Activated CD8-positive, alpha-beta memory T cell treated with anti-CD3 and anti-CD28 coated beads, Interleukin-2, amount 50 U/mL, for 1 hour (primary cell): ENCODE measurements at regions not wholly inside any gene's neighbourhood (a gene's known extent, or its start where the extent isn't known, plus 50 kb on each side); places are given as distances from the start of the nearest gene placed in this dataset.
"Not testable (repeated sequence)": the region's sequence is repeated elsewhere in the genome, so short reads cannot be mapped to it uniquely, and the experiment has no call there.

ENCODE experiments used
- DNase-seq: peaks from one replicate; pipeline ENCODE4 v3.0.0-alpha.2; 2020; ENCODE audit errors: extremely low read depth

DNA sequence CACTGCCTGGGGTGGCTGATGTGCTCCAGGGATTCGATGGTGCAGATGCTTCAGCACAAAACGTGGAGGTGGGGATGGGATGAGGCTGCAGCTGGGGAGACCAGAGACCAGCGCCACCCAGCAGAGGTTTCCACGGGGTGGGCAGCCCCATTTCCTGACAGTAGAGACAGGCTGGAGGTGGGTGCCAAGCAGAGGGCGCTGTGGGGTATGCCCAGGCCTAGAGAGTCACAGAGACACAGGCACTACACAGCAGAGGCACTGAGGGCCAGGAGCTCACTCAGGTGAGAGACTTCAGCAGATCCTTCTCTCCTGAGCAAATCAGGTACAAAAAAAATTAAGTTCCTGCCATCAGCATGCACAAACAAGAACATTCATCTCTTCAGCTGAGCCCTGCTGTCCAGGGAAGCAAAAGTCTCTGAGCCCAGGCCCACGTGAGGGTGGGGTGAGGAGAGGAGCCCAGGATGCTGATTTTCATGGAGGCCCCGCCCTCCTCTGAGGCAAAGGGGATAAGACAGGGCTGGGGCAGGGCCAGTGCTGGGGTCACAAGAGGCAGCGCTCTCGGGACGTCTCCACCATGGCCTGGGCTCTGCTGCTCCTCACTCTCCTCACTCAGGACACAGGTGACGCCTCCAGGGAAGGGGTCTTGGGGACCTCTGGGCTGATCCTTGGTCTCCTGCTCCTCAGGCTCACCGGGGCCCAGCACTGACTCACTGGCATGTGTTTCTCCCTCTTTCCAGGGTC lies 53.1 kb downstream of the GGTLC2 start:
- DNase-seq: no peak

DNA sequence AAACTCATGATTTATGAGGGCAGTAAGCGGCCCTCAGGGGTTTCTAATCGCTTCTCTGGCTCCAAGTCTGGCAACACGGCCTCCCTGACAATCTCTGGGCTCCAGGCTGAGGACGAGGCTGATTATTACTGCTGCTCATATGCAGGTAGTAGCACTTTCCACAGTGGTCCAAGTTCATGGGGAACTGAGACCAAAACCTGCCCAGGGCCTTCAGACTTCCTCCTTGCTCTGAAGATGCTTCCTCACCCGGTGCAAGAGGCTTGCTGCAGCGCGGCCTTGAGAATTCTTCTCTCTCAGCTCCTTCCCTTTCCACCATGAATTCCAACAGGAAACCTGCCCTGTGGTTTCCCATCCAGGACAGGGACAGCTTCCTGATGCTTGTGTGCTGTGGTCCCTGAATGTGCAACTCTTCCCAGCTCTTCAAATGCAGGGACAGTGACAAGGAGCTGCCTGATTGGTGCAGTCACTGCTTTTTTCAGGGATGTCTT lies 53.9 kb downstream of the GGTLC2 start:
- DNase-seq: no peak

DNA sequence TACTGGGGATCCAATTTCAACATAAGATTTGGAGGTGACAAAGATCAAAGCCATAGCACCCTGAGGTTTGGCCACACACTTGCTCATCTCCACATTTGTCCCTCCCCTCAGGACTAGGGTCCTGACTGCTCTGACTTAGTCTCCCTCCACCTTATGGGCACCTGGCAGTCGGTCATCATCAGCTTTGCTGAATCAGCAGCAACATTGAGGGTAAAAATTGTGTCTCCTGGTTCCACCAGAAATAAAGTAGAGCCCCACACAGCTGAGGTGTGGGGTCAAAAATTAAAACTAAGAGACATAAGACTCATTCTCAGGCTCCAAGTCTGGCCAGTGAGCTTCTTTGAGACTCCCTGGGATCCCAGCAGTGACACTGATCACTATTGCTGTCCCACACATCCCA lies 56.2 kb downstream of the GGTLC2 start:
- DNase-seq: no peak

DNA sequence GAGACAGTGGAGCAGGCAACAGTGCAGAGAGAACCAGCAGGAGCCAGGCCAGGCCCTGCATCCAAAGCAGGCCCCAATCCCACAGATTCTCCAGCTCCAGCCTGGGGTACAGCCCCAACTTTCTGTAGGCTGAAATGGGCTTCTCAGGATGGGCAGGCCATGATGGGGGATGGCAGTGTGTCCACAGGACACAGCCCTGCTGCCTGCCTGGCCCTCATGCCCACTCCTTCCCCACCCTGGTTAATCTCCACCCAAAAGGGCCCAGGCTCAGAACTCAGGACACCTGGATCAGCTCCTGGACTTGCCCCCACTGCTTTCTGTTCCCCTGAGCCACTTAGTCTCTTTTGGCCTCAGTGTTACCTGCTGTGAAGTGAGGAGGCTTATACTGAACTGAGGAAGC lies 57.1 kb downstream of the GGTLC2 start:
- DNase-seq: not testable (repeated sequence)

DNA sequence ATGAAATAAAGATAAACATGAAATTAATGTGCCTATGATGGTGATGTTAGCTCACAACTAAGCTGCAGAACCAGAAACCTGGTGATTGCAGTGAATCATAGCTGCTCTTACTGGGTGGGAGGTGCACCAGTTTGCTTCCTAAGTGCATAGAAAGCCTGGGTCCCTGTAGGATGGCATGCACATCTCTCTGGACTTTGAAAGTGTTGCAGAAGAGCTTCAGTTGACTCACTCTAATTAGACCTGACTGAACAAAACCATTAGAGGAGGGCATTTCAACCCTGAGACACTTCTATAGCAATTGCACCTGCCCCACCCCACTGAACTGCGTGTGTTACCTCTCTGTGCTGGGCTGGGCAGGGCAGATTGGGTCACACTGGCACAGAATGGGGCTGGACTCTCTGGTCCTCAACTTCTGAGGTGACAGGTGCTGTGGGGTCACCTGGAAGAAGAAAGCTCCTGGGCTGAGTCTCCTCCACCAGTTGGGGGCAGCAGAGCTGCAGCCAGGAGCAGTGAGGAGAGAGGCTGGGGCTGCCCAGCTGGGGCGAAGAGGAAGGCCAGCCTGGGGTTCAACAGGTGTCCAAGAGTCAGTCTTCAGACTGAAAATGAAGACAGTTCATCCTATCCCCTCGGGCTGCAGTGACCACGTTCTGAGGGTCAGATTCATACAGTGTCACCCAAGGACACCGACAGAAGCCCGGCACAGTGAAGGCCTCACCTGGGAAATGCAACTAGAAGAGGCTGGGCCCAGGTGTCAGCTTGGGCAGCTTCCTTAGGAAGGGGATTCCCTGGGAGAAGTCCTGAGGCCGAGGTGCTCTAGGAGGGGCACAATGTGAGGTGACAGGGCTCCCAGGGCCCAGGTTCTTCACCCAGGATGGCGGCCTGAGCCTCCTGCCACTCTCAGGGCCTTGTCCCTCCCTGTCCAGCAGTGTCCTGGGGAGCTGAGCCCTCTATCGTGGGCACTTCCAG lies 58.1 kb downstream of the GGTLC2 start:
- no peak for DNase-seq

DNA sequence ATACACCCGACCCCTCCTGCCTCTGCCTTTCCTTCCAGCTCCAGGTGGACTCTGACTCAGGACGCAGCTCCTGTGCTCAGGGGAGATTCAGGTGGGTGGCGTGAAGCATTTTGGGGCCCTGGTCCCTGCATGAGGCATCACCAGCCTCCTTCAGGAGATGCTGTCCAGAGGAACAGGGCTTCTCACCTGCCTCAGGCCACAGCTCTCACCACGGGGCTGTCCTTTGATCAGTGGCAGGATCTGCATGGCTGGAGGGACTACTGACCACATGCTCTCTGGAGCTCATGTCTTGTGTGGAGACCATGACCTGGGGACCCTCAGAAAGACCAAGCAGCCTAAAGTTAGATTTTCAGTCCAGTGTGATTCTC lies 58.8 kb downstream of the GGTLC2 start:
- no peak for DNase-seq

DNA sequence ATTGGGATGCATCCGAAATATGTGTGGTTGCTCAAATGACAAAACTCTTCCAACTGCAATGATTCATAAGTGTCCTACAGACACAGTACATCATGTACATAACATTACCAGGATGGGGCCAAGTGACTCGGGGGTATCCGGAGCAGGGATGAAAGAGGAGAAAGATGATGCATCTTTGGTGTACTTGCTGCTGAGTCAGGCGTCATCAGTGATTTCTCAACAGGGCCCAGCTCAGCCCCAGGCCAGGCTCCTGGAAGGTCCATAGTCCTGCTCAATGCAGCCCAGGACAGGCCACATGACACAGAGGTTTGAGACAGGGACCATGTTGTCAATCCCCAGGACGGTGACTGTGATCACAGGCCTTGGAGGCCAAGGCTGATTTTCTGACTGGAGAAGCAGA lies 59.3 kb downstream of the GGTLC2 start:
- DNase-seq: no peak

DNA sequence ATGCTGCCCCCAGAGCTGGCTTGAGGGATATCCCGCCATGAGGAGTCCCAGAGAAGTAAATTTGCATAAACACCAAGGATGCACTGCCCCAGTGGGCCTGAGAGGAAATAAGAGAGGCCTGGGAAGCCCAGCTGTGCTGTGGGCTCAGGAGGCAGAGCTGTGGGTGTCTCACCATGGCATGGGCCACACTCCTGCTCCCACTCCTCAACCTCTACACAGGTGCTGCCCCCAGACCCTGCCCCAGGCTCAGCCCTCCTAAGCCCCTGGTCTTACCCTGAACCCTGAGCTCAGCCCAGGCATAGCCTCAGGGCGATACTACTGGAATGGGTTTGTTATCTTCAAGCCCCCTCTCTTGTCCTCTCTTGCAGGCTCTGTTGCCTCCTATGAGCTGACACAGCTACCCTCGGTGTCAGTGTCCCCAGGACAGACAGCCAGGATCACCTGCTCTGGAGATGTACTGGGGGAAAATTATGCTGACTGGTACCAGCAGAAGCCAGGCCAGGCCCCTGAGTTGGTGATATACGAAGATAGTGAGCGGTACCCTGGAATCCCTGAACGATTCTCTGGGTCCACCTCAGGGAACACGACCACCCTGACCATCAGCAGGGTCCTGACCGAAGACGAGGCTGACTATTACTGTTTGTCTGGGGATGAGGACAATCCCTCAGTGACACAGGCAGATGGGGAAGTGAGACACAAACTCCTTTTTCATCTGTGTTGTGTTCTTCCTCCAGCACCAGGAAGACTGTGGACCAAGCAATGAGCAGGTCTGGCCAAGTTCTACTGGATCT lies 59.9 kb downstream of the GGTLC2 start:
- DNase-seq: no peak

DNA sequence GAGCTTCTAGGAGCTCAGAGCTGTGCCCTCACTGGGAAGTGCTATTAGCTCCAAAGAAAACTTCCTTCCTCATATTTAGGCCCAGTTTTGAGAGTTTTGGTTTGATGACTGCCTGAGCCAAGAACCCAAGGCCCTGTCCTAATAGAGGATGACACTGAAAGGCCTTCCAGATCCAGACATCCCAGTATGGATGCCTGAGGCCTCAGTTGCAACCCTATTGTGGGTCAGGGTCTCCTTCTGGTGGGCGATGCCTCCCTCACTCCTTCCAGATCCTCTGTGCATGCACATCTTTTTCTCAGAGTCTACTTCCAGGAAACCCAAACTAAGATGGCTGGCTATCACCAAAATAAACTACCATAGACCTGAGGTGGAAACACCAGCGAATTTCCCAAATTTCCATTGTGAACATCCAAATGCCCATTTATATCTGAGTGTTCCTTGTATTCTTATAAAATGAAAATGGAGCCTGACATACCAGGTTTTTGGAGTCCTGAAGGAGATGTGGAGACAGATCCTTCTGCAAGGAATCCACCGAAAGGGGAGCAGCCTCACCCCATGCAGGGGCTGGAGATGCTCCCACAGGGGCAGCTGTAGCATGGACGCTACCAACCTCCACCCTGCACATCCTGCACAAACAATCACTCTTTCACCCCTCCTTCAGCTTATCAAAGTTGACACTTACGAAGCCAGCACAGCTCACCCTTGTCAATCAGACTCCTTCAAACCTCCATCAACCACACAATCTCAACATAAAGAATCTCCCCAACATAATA lies 61.1 kb downstream of the GGTLC2 start:
- no peak for DNase-seq

DNA sequence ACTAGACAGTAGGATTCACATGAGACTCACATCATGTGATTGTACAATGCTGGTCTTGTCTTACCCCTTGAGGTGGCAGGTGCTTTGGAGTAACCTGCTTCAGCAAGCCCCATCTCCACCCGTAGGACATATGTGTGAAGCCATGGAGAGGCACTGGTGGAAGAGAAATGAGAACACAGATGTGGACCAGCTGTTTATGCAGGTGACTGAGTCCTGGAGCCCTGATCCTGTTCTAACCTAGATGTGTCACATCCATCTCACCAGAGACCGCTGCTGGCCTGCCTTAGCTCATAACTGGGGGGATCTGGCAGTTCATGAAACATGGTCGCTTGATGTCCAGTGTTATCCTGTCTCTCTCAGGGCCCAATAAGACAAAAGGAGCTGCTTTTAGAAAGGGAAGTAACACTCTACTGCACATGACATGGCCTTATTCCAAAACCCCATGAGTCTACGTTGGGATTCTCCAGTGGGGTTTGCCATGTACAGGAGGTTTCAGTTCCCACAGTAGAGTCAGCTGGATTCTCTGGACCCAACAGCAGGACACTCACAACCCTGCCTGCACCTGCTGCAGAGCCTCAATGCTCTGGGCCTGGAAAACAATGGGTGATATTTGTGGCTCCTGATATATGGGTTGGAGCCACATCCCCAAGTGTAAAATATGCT lies 62.0 kb downstream of the GGTLC2 start:
- DNase-seq: no peak

DNA sequence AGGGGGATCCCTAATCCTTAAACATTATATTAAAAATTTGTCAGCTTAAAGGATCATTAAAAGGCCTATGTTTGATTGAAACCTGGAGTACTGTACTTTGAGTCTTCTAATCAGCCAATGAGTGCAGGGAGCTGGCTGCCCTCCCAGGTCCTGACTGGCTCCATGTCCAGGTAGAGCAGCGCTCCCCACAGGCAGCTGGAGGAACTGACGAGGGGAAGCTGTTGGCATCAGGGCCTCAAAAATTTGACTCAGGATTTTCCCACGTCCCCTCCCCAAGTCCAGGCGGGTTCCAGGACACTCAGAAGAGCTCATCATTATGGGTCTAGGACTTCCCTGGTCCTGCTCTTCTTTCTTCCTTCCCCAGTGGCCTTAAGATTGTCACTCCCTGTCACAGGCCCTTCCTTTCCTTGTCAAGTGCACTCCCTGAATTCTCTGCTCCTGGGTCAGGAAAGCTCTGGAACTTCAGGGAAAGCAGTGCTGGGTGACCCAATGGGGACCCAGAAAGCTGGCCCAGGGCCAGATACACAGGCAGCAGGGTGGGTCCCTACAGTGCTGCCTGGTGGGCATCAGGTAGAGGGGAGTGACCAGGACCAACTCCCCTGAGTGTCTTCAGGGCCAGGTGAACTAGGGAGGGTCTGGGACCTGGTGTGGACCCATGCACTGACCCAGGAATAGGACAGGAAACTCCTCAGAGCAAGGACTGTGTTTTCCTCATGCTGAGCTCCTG lies 65.5 kb downstream of the GGTLC2 start:
- no peak for DNase-seq

DNA sequence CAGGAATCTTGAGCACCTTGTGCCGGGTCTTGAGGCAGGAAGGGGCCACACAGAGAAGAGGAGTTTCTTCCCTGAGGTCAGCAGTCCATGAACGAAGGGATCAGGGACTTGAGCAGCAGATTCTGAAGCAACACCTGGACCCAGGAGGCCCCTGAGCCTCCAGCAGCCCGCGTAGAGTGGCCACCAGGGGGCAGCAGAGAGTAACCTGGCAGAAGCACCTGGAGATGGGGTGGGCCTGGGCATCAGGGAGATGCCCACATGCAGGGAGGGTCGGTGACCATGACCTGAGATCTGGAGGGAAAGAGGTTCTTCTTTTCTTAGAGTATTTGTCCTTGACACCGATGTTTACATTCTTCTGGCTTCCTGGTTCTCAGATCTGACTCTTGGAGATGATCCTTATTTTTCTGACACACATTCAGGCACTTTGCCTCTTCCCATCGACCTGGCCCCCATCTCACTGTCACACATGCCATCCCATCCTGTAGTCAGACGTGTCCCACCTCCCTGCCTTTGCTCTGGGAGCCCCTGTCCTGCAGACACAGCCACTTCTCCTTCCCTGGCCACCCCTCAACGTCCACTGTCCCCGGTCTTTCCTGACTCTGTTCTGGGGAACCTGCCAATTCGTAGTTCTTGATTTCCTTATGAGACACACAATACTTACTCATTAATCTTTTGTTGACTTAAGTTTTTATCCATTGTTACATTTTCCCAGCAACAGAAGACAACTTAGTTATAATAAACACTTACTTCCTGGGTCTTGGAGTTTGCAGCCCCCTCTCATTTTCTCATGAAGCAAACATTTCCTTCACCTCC lies 66.5 kb downstream of the GGTLC2 start:
- peak; percentile 16 for DNase-seq

DNA sequence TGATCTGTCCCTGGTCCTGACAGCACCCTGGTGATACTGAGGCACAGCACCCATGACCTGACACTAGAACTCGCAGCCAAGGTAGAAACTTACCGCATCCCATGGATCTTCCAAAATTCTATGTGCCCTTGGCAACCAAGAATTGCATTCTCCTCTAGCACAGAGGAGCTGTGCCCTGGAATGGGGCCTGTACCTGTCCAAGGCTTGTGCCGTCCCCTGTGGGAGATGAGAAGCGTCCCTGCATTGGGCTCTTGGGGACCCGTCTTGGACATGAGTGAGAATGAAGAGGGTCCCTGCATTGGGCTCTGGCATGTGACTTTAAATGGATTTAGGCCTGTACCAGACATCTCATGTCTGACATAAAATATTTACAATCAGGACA lies 67.1 kb downstream of the GGTLC2 start:
- DNase-seq: no peak

DNA sequence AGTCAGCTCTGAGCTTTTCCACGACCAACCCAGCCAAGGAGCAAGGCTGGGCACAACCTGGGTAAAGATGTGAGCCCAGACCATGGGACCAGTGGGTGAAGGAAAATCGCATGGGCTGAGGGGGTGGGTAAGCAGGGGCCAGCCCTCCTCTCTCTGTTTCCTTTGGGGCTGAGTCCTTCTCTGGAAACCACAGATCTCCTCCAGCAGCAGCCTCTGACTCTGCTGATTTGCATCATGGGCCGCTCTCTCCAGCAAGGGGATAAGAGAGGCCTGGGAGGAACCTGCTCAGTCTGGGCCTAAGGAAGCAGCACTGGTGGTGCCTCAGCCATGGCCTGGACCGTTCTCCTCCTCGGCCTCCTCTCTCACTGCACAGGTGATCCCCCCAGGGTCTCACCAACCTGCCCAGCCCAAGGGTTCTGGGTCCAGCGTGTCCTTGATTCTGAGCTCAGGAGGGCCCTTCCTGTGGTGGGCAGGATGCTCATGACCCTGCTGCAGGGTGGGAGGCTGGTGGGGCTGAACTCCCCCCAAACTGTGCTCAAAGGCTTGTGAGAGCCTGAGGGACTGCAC lies 67.8 kb downstream of the GGTLC2 start:
- DNase-seq: no peak

DNA sequence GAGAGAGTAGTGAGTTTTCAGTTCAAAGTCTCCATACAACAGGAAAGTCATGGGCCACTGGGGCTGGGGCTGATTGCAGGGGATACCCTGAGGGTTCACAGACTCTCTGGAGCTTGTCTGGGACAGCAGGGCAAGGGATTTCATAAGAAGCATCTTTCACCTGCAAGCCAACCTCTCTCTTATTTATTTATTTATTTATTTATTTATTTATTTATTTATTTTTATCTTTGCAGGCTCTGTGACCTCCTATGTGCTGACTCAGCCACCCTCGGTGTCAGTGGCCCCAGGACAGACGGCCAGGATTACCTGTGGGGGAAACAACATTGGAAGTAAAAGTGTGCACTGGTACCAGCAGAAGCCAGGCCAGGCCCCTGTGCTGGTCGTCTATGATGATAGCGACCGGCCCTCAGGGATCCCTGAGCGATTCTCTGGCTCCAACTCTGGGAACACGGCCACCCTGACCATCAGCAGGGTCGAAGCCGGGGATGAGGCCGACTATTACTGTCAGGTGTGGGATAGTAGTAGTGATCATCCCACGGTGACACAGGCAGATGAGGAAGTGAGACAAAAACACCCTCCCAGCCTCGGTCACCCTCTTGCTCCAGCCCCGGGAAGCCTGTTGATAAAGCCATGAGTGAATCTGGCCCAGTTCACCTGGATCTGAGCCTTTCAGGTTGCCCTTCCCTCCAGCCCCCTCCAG lies 68.4 kb downstream of the GGTLC2 start:
- DNase-seq: no peak

DNA sequence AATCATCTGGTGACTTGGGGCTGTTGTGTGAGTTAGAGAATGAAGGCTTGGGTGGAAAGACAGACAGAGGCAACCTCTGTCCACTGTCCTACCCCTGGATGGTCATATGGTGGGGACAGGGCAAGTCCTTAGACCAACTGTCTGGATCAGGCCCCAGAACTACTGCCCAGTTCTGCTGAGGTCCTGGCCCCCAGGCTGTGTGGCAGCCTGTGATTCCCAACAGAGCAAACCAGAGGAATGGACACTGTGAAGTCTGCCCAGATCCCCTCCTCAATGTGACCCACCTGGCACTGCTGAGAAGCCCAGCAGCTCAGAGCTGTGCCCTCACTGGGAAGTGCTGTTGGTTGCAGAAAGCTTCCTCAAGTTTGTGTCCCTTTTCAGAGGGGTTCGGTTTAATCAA lies 69.0 kb downstream of the GGTLC2 start:
- no peak for DNase-seq

DNA sequence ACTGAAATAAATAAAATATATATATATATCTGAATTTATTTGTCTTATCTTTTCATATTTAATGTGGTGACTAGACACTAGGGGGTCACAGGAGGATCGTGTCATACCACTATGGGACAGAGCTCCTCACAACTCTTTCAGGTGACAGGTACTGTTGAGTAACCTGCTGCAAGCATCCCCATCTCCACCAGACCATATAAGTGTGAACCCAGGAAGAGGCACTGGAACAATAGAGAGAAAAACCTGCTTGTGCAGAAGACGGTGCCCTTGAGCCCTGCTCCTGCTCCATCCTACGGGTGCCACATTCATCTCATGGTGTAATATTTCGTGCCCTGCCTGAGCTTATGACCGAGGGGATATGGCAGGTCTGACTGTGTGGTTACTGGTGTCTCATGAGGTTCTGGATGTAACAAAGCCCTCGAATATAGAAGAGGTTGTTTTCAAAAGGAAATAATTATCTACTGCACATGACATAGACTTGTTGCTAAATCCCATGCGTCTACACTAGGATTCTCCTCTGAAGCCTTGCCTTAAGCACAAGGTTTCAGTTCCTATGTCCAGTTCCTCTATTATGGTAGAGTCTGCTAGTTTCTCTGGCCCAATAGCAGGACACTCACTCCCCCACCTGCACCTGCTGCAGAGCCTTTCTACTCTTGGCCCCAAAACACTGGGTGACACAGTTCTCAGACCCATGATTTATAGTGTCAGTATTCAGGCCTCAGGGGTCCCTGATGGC lies 70.4 kb downstream of the GGTLC2 start:
- no peak for DNase-seq
